ENCODE measurements at regions not wholly inside any gene's neighbourhood (a gene's known extent, or its start where the extent isn't known, plus 50 kb on each side); places are given as distances from the start of the nearest gene placed in this dataset.

DNA sequence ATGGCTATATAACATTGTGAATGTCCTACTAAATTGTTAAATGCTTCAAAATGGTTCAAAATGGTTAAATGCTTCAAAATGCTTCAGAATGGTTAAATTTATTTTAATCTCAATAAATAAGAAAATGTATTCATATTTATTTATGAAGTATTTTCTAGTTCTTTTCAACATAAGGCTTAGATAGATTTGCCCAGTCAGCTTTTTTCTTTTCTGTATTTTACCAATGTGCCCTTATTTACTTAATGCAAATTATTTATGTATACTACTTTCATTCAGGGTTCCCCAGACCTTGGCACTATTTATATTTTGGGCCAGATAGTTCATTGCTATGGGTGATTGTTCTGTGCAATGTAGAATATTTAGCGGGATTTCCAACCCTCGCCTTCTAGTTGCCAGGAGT lies 546.7 kb downstream of the RIT2 start:
- TF ChIP-seq, protein P1, sequence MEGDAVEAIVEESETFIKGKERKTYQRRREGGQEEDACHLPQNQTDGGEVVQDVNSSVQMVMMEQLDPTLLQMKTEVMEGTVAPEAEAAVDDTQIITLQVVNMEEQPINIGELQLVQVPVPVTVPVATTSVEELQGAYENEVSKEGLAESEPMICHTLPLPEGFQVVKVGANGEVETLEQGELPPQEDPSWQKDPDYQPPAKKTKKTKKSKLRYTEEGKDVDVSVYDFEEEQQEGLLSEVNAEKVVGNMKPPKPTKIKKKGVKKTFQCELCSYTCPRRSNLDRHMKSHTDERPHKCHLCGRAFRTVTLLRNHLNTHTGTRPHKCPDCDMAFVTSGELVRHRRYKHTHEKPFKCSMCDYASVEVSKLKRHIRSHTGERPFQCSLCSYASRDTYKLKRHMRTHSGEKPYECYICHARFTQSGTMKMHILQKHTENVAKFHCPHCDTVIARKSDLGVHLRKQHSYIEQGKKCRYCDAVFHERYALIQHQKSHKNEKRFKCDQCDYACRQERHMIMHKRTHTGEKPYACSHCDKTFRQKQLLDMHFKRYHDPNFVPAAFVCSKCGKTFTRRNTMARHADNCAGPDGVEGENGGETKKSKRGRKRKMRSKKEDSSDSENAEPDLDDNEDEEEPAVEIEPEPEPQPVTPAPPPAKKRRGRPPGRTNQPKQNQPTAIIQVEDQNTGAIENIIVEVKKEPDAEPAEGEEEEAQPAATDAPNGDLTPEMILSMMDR (IDR thresholded peaks at IDR 0.05; ENCODE audit: low read depth, low read length, poor library complexity, severe bottlenecking), result no peak
- no peak for TF ChIP-seq EZH2phosphoT487 (IDR thresholded peaks at IDR 0.05; ENCODE audit: borderline replicate concordance, low read length)

Data from DOHH2 (cell line).